Stimulated activated CD4-positive, alpha-beta T cell treated with anti-CD3 and anti-CD28 coated beads, Interleukin-1b, Interleukin-23, amount 100 ng/mL, for 24 hours (primary cell): ENCODE measurements at regions not wholly inside any gene's neighbourhood (a gene's known extent, or its start where the extent isn't known, plus 50 kb on each side); places are given as distances from the start of the nearest gene placed in this dataset.
"Not testable (repeated sequence)": the region's sequence is repeated elsewhere in the genome, so short reads cannot be mapped to it uniquely, and the experiment has no call there.

Experiments
- DNase-seq, 4 experiments: peaks; one replicate each; pipeline ENCODE4 v3.0.0-alpha.2; 2020; ENCODE audit warnings: low read depth in 4 of 4, low spot score in 1 of 4

- DNase-seq: no peak
These were observed 167.5 kb upstream of the NAMPT start for GRCh38 chr7:106452031-106452851.

GRCh38 chr7:106451171-106451570 lies 166.4 kb upstream of the NAMPT start:
- no peak for DNase-seq

GRCh38 chr7:106450716-106451115 lies 165.9 kb upstream of the NAMPT start:
- no peak for DNase-seq

GRCh38 chr7:106448992-106449859 lies 164.4 kb upstream of the NAMPT start:
- DNase-seq: no peak

GRCh38 chr7:106448346-106448991 lies 163.7 kb upstream of the NAMPT start:
- no peak for DNase-seq

GRCh38 chr7:106447318-106447847 lies 162.6 kb upstream of the NAMPT start:
- no peak for DNase-seq

- DNase-seq: not testable (repeated sequence)
These were observed 160.6 kb upstream of the NAMPT start for GRCh38 chr7:106445366-106445765.

- no peak for DNase-seq
These were observed 159.4 kb upstream of the NAMPT start for GRCh38 chr7:106444068-106444655.

GRCh38 chr7:106443156-106443555 lies 158.4 kb upstream of the NAMPT start:
- DNase-seq: no peak

- DNase-seq: no peak
These were observed 157.7 kb upstream of the NAMPT start for GRCh38 chr7:106442476-106442875.

- DNase-seq: not testable (repeated sequence)
These were observed 156.6 kb upstream of the NAMPT start for GRCh38 chr7:106441343-106441742.

- DNase-seq: not testable (repeated sequence)
These were observed 152.2 kb upstream of the NAMPT start for GRCh38 chr7:106436933-106437332.

GRCh38 chr7:106433377-106433776 lies 148.6 kb upstream of the NAMPT start:
- no peak for DNase-seq

GRCh38 chr7:106430535-106431455 lies 146.0 kb upstream of the NAMPT start:
- no peak for DNase-seq

- DNase-seq: no peak
These were observed 145.3 kb upstream of the NAMPT start for GRCh38 chr7:106430103-106430502.

- no peak for DNase-seq
These were observed 142.0 kb upstream of the NAMPT start for GRCh38 chr7:106426803-106427202.

GRCh38 chr7:106425017-106425719 lies 140.4 kb upstream of the NAMPT start:
- DNase-seq: peak; percentile 43 to 77 (median 60)

GRCh38 chr7:106424476-106425016 lies 139.8 kb upstream of the NAMPT start:
- DNase-seq: no peak
